SHP77 (cell line): ENCODE measurements at regions not wholly inside any gene's neighbourhood (a gene's known extent, or its start where the extent isn't known, plus 50 kb on each side); places are given as distances from the start of the nearest gene placed in this dataset.

ENCODE experiments used
- DNase-seq, 2 experiments: peaks; one replicate each; lab custom pipeline; 2025; lab: John Stamatoyannopoulos, UW

DNA sequence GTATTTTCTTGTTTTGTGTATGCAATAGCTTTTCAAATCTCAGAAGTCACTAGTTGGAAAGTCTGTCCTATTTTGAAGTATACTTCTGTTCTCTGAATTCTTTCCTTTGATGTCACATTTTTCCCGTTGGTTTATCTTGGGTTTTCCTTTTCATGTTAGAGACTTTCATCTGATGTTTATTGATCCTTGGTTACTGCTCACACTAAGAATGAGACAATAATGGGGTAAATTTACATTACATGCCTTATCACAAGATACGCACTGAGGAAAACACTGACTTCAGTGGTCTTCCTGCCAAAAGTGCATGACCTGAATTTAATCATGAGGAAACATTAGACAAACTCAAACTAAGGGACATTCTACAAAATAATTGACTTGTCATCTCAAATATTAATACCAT is 63.5 kb upstream of the C1GALT1 start:
- DNase-seq: no peak

DNA sequence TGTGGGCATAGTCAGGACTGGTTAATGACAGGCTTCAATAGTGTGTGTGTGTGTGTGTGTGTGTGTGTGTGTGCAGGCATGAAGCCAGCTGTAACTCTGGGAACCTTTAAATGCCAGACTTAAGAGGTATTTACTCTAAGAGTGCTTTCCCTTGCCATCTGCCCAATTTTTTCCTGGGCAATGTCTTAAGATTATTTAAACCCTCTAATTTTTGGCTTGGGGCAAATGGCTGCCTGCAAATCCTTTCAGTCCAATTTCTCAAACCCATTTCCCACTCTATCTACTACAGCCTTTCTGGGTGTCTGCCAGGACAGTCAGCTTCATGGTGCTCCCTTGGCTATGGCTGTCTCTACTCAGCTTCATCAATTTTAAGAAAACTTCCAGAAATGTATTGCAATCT is 62.6 kb upstream of the C1GALT1 start:
- peak in 1 of 2 experiments; percentile 31 for DNase-seq

GRCh38 chr7:7122033-7122478 is 60.3 kb upstream of the C1GALT1 start:
- no peak for DNase-seq

DNA sequence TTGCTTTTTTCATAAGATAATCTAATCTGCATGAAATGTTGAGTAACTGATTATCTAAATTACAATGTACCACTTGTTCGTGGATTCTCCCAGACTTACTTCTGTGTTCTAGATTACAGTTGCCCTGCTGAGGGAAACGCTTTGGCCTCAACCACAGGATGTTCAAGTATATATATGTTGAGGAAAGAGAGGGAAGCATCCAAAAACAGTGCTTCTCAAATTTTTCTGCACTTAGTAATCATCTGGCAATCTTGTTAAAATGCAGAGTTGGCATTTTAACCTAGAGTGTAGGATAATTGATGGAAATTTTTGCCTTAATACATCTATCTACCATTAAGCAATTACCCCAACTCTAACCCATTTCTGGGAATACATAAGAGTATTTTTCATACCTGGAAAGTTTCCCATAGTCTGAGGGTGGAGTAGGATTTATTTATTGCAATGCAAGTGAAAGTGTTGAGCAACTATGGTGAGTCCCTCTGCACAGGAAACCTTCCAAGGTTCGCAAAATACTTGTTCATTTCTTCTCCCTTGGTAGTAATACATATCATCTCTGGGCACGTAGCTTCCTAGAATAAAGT is 59.6 kb upstream of the C1GALT1 start:
- DNase-seq: no peak

GRCh38 chr7:7125963-7126362 is 56.4 kb upstream of the C1GALT1 start:
- no peak for DNase-seq

GRCh38 chr7:7127773-7128172 is 54.6 kb upstream of the C1GALT1 start:
- no peak for DNase-seq

DNA sequence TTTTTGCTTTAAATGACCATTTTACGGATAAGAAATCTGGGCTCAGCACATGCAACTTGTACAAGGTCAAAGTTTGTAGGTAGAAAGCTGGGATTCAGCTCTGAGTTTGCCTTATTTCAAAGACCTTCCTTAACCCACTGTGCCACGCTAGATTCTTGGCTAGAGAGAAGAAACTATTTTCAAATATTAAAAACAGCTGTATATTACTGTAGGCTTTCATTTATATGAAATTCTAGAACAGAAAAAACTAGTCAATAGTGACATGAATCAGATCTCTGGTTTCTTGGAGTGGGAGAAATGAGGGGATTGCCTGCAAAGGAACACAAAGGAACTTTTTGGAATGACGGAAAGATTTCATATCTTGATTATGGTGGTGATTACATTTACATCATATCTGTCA is 53.0 kb upstream of the C1GALT1 start:
- DNase-seq: no peak

GRCh38 chr7:7131273-7131672 is 51.1 kb upstream of the C1GALT1 start:
- DNase-seq: no peak
